ENCODE measurements at regions not wholly inside any gene's neighbourhood (a gene's known extent, or its start where the extent isn't known, plus 50 kb on each side); places are given as distances from the start of the nearest gene placed in this dataset.
"Not testable (repeated sequence)": the region's sequence is repeated elsewhere in the genome, so short reads cannot be mapped to it uniquely, and the experiment has no call there.

DNA sequence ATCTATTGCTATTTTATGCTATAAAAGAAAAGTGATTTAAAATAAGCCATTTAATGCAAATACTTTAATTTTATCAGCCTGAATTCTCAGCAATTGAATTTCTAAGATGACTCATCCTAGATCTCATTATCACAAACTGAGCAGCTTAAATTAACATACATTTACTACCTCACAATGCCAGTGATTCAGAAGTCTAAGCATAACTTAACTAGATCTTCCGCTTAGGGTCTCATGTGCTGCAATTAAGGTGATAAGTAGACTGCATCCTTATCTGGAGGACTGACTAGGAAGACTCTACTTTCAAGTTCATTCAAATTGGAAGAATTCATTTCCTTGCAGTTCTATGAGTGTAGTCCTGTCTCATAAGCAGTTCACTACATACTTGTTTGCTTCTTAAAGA, 286.6 kb downstream of the COL11A1 start:
- DNase-seq (ENCODE audit: low read depth in 3 of 3), result no peak

DNA sequence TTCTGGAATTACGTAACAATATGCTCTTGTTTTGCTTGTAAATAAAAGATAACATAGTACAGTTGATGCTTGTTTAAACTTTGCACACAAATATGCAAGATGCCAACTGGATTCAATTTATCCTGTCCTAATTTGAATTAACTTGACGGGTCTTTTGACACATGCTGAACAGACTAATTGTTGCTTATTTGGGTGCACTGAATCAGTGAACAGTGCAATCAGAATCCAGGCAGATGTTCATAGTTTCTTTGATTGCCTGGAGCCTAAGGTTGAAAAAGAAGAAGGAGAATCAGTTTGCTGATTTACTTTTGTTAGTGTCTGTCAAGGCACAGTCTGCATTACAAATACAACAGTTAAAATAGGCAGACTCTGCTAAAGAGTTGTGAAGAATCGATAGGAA, 307.9 kb downstream of the COL11A1 start:
- no peak for DNase-seq (ENCODE audit: low read depth in 3 of 3)

DNA sequence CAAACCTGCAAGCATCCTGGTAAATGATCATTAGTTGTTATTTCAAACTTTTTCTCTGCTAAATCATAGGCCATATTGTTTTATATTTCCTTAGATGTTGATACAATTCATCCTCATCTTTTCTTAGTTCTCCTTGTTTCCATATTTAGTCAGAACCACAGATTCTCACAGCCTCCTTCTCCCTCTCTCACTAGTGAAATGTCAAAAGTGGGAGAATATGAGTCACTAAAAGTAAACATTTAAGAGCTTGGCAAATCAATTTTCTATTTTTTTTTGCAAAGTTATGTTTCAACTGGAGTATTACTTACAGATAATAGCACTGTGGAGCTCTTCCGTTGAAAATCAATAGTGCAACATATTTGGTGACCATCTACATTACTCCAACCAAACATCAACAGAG, 308.8 kb downstream of the COL11A1 start:
- no peak for DNase-seq (ENCODE audit: low read depth in 3 of 3)

DNA sequence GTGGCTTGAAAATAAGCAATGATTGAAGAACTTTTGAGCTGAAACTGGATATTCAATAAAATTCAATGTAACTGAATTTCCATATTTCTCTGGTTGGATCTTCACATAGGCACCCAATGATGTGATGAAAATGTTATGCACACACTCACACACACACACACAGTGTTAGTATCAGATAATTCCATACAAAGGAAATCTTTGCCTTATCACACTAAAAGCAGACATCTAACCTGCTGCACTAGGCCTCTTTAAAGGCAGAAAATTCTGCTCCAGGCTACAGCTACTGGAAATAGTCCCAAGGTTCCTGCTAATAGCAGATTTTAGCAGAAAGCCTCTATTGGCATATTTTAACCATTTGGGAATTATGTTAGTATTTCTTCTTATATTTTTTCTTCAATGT, 309.6 kb downstream of the COL11A1 start:
- DNase-seq (ENCODE audit: low read depth in 3 of 3), result no peak

DNA sequence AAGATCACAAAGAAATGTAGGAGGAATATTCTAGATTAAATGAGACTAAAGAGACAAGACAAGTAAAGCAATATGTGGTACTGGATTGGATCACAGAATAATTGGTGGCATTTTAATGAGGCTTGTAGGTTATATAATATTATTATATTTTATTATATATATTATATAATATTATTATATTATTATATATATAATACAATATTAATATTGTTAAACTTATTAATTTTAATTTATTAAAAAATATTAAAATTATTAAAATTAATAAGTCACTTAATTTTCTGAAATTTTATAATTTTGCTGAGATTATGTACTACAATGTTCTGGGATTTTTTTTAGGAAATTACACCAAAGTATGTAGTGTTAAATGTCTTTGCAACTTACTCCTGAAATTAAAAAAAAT, 311.9 kb downstream of the COL11A1 start:
- DNase-seq (ENCODE audit: low read depth in 3 of 3), result no peak

DNA sequence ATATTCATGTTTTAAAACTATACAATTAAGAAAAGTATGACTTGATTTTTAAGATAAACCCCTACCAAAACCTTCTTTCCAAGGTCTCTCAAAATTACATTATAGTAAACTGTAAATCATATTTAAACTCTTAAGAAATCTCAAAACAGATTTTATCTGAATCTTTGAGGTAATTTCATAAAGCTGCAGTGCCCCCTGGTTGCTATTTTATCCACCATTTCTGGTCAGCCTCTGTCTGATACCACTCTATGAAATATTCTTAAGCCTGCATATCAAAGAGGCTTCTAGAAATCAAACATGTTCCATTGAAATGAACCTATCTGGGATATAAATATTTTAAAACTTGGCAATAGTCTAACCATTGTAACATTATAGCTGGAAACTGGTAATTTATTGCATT, 317.3 kb downstream of the COL11A1 start:
- DNase-seq (ENCODE audit: low read depth in 3 of 3), result no peak

DNA sequence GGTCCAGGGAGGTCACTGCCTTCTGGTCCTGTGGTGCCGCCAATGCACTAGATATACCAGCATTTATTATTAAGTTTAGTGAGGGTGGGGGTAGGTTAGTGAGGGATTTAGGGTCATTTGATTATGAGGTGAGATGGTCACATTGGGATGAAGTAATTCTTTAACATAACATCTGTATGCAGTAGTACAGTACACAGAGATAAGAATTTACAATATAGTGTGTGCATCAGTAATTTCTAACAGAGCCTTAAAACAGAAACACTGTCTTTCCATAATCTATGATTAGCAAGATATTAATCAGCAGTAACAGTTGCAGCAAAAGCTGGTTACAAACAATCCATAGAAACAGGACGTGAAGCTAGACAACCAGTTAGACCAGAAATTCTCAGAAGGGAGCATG, 318.4 kb downstream of the COL11A1 start:
- not testable (repeated sequence) for DNase-seq (ENCODE audit: low read depth in 3 of 3)

DNA sequence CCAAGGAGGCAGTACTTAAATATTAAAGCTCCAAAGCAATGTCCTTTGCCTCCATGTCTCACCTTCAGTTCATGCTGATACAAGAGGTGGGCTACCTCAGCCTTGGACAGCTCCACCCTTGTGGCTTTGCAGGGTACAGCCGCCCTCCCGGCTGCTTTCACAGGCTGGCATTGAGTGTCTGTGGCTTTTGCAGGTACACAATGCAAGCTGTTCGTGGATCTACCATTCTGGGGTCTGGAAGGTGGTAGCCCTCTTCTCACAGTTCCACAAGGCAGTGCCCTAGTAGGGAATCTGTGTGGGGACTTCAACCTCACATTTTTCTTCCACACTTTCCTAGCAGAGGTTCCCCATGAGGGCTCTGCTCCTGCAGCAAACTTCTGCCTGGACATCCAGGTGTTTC, 324.8 kb downstream of the COL11A1 start:
- no peak for DNase-seq (ENCODE audit: low read depth in 3 of 3)

DNA sequence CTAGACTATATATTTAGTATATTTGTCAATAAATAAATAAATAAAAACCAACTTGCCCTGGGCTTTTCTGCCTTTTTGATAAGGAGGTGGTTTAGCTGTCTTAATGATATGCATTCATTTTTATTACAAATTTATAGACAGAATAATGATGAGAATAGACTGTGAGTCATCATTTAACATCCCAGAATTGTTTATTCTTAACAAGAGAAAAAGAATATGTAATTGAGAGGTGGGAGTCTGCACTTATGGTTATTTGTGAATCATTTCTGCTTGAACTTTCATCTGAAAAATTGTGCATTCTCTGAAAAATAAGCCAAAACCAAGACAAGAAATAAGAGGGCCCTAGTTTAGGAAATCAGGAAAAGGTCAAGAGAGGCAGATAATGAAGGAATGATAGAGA, 326.2 kb downstream of the COL11A1 start:
- no peak for DNase-seq (ENCODE audit: low read depth in 3 of 3)

DNA sequence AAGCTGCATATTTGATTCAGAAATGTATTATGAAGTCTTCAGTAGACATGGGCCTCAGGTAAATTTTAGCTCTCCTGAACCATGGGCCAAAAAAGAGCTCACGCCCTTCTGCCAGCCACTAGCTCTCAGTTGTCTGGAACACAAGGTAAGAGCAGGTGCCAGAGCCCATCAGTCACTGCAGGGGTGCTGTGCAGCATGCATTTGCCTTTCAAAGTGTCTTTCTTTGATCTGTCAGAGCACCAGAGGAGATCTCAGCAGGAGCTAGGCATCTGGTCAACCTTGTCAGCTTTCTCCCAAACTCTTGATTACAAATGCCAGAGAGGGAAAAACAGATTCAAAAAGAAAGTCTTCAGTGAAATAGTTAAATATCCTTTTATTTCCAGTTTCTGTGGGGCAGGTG, 332.3 kb downstream of the COL11A1 start:
- DNase-seq (ENCODE audit: low read depth in 3 of 3), result no peak

DNA sequence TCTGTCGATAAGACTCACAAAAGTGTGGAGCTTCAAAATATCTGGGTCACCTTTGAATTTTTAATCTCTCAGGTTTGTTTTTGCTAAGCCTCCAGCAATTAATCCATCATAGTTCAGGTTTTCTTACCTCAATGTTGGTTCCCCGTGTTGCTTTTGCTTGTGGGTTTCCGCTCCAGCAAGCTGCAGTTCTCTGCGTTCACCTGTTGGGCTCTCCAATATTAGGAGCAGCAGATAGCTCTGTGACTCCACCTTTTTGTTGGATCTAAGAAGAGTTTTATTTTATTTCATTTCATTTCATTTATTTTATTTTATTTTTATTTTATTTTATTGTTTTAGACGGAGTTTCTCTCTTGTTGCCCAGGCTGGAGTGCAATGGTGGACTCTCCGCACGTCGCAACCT, 335.5 kb downstream of the COL11A1 start:
- DNase-seq (ENCODE audit: low read depth in 3 of 3), result no peak

DNA sequence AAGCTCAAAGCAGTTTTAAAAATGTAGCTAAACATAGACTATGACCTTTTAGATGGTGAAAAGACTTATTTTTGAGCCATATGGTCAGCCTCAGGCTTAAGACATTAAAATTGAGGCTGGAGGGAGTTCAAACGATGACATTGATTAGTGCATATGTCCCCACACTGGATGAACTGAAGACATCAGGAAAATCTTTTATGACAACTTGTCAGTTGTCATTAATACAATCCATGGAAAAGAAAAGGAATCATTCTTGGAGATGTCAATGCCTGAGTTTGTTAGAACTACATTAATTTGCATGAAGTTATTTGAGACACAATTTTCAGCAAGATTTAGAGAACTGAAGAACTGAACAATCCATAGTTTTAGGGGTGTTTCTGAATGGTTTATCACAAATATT, 349.9 kb downstream of the COL11A1 start:
- no peak for DNase-seq (ENCODE audit: low read depth in 3 of 3)

DNA sequence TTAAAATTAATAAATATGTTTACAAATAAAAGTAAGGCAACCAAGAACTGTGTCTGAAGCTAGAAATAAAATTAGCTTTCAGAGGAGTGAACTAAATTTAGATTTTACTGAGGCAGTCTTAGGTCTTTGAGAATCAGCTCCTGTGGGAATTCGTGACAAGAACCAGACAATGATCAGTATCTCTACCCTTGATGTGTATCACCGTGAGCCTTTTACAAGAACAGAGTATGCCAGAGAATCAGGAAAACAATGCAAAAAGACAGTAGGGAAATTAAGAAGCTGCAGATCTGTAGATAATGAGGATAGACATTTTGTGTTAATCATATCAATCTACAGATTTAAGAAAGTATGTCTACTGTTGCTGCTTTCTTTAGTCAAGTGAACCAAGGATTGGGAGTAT, 351.0 kb downstream of the COL11A1 start:
- DNase-seq (ENCODE audit: low read depth in 3 of 3), result no peak

DNA sequence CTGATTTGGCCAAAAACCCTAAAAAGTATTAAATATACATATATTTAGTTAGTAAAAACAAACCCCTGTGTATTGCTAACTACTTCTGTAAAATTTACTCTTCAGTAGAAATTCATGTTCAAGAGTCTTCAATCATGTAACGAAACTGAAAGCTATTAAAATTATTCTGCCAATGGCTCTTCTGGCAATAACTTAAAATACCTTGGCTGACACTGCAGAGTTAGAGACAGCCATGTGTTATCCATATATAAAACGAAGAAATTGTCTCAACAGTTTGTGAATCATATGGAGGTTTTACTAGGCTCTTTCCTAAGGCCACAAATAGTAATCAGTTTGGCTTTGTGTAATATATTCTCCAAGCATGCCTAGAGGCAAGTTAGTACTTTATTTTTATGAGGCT, 357.2 kb downstream of the COL11A1 start:
- DNase-seq (ENCODE audit: low read depth in 3 of 3), result no peak

DNA sequence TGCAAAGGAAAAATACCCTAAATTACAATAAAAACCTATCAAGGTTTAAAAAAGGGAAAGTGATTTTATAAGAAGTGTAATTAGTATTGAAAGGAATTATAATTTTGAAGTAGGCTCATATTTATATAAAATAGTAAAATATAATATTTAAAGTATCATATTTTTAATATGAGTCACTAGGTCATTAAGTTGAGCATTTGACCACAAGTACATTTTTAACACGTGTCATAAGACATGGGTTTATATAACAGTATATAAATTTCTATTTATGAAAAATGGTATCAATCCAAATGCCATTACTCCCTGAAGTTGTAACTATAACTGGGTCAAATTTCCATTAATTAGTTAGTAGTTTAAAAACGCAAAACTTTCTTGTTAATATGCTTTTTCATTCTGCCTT, 365.9 kb downstream of the COL11A1 start:
- DNase-seq (ENCODE audit: low read depth in 3 of 3), result no peak

DNA sequence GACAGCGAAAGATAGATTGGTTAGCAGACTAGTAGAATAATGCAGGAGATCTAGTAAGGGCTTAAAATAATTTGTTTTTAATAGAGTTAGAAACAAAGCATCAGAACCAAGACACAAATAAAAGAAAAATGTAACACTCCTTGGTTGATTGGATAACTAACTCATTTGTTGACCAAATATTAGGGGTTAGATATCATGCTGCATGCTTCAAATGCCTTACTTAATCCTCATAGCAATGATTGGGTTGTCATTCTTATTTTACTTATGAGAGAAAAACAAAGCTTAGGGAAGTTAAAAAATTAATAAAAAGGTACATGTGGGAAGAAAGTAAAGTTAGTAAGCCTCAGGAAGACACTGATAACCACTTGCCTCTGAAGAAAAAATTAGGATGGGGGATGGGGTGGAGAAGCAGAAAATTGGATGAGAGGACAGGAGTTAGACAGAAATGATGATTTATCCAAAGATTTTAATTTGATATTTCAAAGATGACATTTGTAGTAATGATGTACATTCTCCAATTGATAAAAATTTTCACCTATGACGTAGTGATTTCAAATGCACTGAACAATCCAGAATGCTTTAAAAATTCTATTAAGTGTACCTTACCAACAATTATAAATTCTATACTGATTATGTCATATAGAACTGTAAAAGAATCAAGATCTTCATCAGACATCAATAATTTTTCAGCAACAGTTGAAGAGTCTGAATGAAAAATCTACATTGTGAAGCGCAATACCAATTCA, 374.7 kb downstream of the COL11A1 start:
- no peak for DNase-seq (ENCODE audit: low read depth in 3 of 3)

DNA sequence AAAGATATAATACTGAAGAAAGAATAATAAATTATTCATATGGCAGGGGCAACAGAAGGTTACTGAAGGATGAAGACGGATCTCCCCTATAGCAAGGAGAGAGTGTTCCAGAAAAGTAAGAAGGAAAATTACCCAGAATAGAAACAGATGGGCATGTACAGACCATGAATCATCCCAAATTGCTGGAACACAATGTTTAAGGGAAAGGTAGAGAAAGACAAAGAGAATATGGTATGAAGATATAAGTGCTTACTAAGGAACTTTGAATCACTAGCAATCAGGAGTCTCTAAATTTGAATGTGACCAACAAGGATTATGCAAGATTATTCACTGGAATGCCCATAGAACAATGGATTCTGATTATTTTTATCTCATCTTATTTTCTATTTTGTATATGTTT, 375.4 kb downstream of the COL11A1 start:
- no peak for DNase-seq (ENCODE audit: low read depth in 3 of 3)

DNA sequence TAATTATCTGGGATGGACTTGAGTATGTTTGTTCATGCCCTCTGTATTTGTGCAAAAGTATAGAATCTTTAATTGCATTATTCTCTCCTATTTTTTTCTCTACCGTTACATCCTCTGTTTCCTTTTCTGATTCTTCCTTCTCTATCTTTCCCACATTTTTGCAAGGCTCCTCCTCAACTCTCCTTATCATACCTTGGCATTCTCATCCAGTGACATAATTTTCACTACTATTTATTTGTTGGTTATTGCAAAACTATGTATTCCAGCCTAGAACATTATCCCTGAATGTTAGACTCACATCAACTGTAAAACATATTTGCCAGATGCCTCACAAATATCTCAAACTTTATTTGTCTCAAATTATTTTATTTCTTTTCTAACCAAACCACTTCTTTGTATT, 381.9 kb downstream of the COL11A1 start:
- no peak for DNase-seq (ENCODE audit: low read depth in 3 of 3)

DNA sequence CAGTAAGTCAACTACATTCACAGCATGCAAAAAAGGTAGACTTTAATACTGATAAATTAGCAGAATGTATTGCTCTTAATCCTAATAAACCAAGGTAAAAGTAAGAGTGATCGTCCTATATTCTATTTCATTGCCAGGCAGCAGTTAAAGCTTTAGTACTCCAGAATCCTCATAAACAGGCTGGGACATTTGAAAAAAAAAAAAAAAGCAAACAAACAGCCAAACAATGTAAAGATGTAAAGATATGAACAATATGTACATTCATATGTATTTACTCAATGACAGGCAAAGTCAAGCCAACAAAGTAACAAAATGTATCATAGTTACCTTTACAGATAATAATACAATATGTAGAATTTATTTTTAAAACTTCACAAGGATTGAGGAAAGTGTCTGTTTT, 383.6 kb downstream of the COL11A1 start:
- DNase-seq (ENCODE audit: low read depth in 3 of 3), result no peak

DNA sequence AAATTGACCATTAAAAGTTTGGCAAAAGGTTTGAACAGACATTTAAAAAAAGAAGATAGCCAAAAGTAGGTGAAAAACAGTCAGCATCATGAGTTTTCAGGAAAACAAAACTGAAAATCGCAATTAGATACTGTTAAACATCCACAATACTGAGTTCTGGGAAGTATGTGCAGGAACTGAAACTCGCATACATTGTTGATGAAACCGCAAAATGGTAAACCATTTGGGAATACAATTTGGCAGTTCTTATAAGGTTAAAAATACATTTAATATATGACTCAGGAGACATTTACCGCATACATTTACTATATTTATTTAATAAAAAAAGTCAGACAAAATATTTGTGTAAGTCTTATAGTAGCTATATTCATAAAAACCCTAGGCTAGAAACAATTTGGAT, 393.2 kb downstream of the COL11A1 start:
- DNase-seq (ENCODE audit: low read depth in 3 of 3), result no peak

DNA sequence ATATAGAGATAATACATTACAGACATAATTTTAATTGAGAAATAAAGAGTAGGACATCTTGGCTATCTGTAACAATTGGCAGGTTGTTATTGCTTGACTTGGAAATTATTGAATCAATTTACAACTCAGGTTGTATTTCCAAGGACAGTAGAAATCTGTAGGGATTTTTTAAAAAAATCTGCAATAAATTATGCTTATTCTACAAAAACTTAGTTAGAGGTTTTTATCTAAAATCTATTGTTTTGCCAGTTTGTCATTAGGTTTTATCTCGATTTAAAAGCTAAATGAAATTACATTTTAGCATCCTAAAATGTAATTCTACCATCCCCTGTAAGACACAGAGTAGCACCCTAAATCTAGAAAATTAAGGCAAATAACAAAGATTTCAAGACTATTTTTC, 408.8 kb downstream of the COL11A1 start:
- DNase-seq (ENCODE audit: low read depth in 3 of 3), result no peak

DNA sequence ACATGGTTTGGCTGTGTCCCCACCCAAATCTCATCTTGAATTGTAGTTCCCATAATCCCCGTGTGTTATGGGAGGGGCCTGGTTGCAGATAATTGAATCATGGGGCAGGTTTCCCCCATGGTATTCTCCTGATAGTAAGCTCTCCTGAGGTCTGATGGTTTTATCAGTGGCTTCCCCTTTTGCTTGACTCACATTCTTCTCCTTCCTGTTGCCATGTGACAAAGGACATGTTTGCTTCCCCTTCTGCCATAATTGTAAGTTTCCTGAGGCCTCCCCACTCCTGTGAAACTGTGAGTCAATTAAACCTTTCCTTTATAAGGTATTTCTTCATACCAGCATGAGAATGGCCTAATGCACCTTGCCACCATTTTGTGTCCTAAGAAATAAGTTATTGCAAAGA, 415.0 kb downstream of the COL11A1 start:
- no peak for DNase-seq (ENCODE audit: low read depth in 3 of 3)

DNA sequence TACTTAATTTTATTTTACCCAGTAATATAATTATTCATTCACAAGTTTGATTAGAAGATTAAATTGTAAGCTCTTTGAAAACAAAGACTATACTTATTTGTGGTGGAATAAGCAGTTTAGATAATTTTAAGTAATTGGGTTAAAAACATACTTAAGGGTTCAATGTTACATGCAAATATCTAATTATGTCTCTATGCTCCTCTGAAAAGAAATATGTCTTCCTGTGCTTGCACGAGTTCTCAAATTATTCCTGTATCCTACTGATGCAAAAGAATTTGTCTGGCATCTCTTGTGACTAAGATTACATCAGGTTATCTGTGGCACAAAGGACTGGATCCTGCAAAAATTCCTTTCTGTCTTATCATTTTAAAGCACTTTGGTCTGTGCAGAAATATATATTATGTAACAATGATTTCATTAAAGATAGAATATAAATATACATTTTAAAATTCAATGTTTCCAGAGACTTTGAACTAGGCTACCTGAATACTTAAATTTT, 416.7 kb downstream of the COL11A1 start:
- no peak for DNase-seq (ENCODE audit: low read depth in 3 of 3)

DNA sequence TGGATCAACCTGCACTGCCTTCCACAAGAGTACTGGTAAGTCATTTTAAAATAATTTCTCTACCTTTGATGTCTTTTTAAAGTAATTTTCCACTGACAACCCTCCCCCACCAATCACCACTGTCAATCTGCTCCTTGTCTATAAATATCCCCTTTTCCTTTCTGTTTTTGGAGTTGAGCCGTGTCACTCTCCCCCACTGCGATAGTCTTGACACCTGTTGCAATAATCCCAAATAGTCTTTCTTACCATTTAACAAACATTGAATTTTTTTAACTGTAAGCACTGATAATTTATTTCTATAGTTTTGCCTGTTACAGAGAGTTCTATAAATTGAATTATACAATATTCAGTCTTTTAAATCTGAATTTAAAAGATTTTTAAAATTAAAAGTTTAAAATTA, 420.9 kb downstream of the COL11A1 start:
- DNase-seq (ENCODE audit: low read depth in 3 of 3), result no peak

Measured in stimulated activated CD4-positive, alpha-beta T cell treated with anti-CD3 and anti-CD28 coated beads, TNF-alpha, amount 100 ng/mL, for 24 hours (primary cell).